Peyer's patch (tissue), 4 donors: ENCODE measurements at regions not wholly inside any gene's neighbourhood (a gene's known extent, or its start where the extent isn't known, plus 50 kb on each side); places are given as distances from the start of the nearest gene placed in this dataset.

Experiments used
- POLR2A ChIP-seq, 2 donors: fragments of 450-650 bp; IDR thresholded peaks; one replicate each; pipeline ENCODE4 v1.5.1; 2017; ENCODE audit warnings: antibody characterized with exemption in 2 of 2, mild to moderate bottlenecking in 2 of 2, moderate library complexity in 2 of 2
- TF ChIP-seq, protein P1 (sequence below), 6 experiments: fragments of 450-650 bp in 4 of 6; fragments of 200-600 bp in 2 of 6; sonication (generic) in 1 of 6; IDR thresholded peaks; one replicate each; pipeline ENCODE4 v1.5.1; 2017 to 2019; ENCODE audit warnings: antibody characterized with exemption in 6 of 6, mild to moderate bottlenecking in 3 of 6, moderate library complexity in 1 of 6

DNA sequence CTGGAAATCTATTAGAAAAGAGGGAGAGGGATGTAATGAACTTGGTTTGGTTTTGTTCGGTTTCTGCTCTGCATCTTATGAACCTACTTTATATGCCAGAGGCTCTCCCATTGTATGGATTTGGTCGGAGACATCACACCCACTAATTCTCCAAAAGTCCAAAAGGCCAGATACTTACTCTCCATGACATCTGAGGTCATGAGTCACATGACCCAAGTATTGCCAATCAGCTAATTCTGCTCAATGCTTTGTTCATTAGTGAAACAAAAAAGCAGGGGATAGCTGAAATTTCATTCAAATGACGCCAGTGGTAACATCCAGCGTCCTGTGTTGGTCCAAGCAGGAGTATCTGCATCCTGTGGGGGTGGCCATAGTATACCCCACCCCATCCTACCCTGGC lies 173.6 kb downstream of the TRIM33 start:
- no peak for TF ChIP-seq POLR2A (IDR thresholded peaks at IDR 0.05)
- TF ChIP-seq, protein P1, sequence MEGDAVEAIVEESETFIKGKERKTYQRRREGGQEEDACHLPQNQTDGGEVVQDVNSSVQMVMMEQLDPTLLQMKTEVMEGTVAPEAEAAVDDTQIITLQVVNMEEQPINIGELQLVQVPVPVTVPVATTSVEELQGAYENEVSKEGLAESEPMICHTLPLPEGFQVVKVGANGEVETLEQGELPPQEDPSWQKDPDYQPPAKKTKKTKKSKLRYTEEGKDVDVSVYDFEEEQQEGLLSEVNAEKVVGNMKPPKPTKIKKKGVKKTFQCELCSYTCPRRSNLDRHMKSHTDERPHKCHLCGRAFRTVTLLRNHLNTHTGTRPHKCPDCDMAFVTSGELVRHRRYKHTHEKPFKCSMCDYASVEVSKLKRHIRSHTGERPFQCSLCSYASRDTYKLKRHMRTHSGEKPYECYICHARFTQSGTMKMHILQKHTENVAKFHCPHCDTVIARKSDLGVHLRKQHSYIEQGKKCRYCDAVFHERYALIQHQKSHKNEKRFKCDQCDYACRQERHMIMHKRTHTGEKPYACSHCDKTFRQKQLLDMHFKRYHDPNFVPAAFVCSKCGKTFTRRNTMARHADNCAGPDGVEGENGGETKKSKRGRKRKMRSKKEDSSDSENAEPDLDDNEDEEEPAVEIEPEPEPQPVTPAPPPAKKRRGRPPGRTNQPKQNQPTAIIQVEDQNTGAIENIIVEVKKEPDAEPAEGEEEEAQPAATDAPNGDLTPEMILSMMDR (IDR thresholded peaks at IDR 0.05) = no peak
